ENCODE measurements at regions not wholly inside any gene's neighbourhood (a gene's known extent, or its start where the extent isn't known, plus 50 kb on each side); places are given as distances from the start of the nearest gene placed in this dataset.

- Histone ChIP-seq H3K27me3 (ENCODE audit: insufficient read depth, low read length) (peaks cover 24% of the 10 kb centered on the region), H3K9me3 (ENCODE audit: insufficient read depth, low read depth, low read length) (no peaks in the 10 kb centered on the region), H3K27ac (ENCODE audit: low read length) (no peak overlapping the region), H3K36me3 (ENCODE audit: insufficient read depth, low read depth, low read length) (no peaks in the 10 kb centered on the region), H3K4me1 (ENCODE audit: insufficient read depth, low read length) (peaks cover 10% of the 10 kb centered on the region), H3K9ac (ENCODE audit: low read depth, low read length) (no peak overlapping the region), H3K4me3 (ENCODE audit: low read length) (peak overlapping the region; percentile 58; the same call in 1 of the 2 replicates)
These were observed 93.8 kb upstream of the AKT3 start for GRCh38 chr1:243943671-243944428.

DNA sequence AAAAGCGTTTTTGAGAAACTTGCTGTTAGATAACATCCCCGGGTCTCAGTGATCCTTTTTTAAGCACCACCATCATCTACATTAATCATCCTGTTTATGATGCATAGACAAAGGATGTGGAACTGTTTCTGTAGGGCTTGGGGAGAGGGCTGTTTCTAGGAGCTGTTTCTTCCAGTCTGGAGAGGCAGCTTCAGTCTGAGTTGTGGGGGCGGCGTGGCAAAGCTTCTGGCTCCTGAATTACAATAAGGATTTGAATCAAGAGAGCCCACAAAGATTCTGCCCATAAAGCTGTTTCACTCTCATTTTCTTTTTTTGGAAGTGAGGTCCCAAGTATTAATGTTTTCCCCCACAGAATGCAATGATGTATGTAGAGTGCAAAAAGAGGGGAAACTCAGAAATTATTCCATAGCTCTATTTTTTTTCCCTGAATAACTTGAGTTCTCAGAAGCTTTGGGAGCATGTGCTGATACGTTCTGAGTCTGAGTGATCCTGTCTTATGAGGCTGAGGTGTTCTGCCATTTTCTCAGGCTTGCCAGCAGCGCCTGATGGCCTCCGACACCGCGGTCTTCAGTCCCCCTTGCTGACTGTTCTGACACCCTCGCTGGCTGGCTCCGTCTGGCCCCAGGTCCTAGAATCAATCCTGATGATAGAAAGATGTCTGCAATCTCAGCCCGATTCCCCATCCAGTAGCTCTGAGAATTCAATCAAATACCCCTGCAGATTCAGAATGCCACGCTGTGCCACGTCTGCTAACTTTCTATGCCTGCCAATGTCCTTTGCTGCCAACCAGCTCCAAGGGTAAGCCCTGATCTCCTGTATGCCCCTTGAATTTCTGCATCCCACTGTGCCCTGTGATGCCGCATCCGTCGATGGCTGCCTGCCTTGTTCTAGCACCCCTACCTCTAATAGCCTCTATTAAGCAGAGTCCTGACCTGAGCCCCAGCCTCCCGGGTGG is 92.4 kb upstream of the AKT3 start:
- Histone ChIP-seq H3K9me3 (ENCODE audit: insufficient read depth, low read depth, low read length) (no peaks in the 10 kb centered on the region), H3K27ac (ENCODE audit: low read length) (no peak overlapping the region), H3K4me3 (ENCODE audit: low read length) (no peak overlapping the region), H3K4me1 (ENCODE audit: insufficient read depth, low read length) (peaks cover 10% of the 10 kb centered on the region), H3K27me3 (ENCODE audit: insufficient read depth, low read length) (peaks cover 24% of the 10 kb centered on the region), H3K9ac (ENCODE audit: low read depth, low read length) (no peak overlapping the region), H3K36me3 (ENCODE audit: insufficient read depth, low read depth, low read length) (no peaks in the 10 kb centered on the region)

DNA sequence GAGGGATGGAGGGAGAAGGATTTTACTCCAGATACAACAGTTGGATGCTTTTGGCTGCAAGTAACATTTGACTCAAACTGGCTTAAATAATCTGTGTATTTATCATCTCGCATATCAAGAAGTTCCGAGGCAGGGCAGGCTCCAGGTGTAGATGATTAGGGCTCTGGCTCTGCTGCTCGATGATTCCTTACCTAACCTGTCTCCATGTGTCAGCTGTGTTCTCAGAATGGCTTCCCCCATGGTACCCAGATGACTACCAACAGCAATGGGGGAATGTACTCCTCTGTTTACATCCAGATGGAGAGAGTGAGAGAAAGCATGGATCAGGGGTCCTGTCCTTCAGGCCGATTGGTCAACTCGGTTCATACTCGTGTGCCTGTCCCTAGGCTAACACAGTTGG is 90.4 kb upstream of the AKT3 start:
- Histone ChIP-seq H3K36me3 (ENCODE audit: insufficient read depth, low read depth, low read length) (no peaks in the 10 kb centered on the region), H3K27me3 (ENCODE audit: insufficient read depth, low read length) (peaks cover 10% of the 10 kb centered on the region), H3K27ac (ENCODE audit: low read length) (no peak overlapping the region), H3K4me3 (ENCODE audit: low read length) (no peak overlapping the region), H3K4me1 (ENCODE audit: insufficient read depth, low read length) (peaks cover 6% of the 10 kb centered on the region; the same call in 1 of the 2 replicates), H3K9ac (ENCODE audit: low read depth, low read length) (no peak overlapping the region), H3K9me3 (ENCODE audit: insufficient read depth, low read depth, low read length) (no peaks in the 10 kb centered on the region)

DNA sequence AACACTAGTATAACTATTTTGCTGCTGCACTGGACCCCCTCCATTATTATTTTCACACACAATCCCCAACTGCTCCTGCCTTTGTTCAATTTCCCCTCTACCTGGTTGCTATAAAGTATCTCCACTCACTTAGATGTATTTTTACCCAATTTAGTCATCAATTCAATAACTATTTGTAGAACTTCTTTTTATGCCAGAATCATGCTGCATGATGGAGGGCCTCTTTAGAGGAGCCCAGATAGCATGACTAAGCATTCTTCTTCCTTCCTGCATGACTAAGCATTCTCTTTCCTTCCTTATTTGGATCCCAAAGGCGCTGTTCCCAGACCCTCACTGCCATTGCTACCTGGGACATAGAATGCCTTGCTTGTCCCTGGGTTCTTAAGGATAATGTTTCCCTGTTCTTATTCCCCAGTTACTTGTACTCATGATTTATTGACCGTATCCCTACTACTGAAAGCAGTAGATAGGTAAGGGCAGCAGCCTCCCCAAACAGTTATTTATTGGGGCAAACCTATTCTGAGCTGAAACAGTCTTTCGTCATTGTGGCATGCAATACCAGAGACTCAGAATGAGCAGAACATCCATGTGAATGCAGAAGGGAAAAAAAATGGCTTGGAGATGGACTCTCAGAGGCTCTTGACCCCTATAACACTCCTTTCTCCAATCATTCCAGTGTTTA is 89.3 kb upstream of the AKT3 start:
- no peak overlapping the region for H3K4me3 ChIP-seq (ENCODE audit: low read length)
- H3K27ac ChIP-seq (ENCODE audit: low read length), result no peak overlapping the region
- H3K4me1 ChIP-seq (ENCODE audit: insufficient read depth, low read length), result peaks cover 6% of the 10 kb centered on the region; the same call in 1 of the 2 replicates
- H3K27me3 ChIP-seq (ENCODE audit: insufficient read depth, low read length), result peaks cover 8% of the 10 kb centered on the region
- no peaks in the 10 kb centered on the region for H3K36me3 ChIP-seq (ENCODE audit: insufficient read depth, low read depth, low read length)
- H3K9me3 ChIP-seq (ENCODE audit: insufficient read depth, low read depth, low read length), result 0 out of 2 replicates have a peak, but pooled peaks cover 5% of the 10 kb centered on the region
- no peak overlapping the region for H3K9ac ChIP-seq (ENCODE audit: low read depth, low read length)

GRCh38 chr1:243938208-243938607 is 88.2 kb upstream of the AKT3 start:
- no peak overlapping the region for H3K4me3 ChIP-seq (ENCODE audit: low read length)
- H3K27me3 ChIP-seq (ENCODE audit: insufficient read depth, low read length), result no peaks in the 10 kb centered on the region
- 0 out of 2 replicates have a peak, but pooled peaks cover 5% of the 10 kb centered on the region for H3K9me3 ChIP-seq (ENCODE audit: insufficient read depth, low read depth, low read length)
- no peaks in the 10 kb centered on the region for H3K4me1 ChIP-seq (ENCODE audit: insufficient read depth, low read length)
- H3K9ac ChIP-seq (ENCODE audit: low read depth, low read length), result no peak overlapping the region
- H3K27ac ChIP-seq (ENCODE audit: low read length), result no peak overlapping the region
- H3K36me3 ChIP-seq (ENCODE audit: insufficient read depth, low read depth, low read length), result no peaks in the 10 kb centered on the region

- Histone ChIP-seq H3K27ac (ENCODE audit: low read length) (no peak overlapping the region), H3K9ac (ENCODE audit: low read depth, low read length) (no peak overlapping the region), H3K36me3 (ENCODE audit: insufficient read depth, low read depth, low read length) (no peaks in the 10 kb centered on the region), H3K4me1 (ENCODE audit: insufficient read depth, low read length) (peaks cover 2% of the 10 kb centered on the region; the same call in 1 of the 2 replicates), H3K9me3 (ENCODE audit: insufficient read depth, low read depth, low read length) (0 out of 2 replicates have a peak, but pooled peaks cover 5% of the 10 kb centered on the region), H3K4me3 (ENCODE audit: low read length) (no peak overlapping the region), H3K27me3 (ENCODE audit: insufficient read depth, low read length) (no peaks in the 10 kb centered on the region; the same call in 1 of the 2 replicates)
These were observed 83.5 kb upstream of the AKT3 start for GRCh38 chr1:243933495-243933894.

DNA sequence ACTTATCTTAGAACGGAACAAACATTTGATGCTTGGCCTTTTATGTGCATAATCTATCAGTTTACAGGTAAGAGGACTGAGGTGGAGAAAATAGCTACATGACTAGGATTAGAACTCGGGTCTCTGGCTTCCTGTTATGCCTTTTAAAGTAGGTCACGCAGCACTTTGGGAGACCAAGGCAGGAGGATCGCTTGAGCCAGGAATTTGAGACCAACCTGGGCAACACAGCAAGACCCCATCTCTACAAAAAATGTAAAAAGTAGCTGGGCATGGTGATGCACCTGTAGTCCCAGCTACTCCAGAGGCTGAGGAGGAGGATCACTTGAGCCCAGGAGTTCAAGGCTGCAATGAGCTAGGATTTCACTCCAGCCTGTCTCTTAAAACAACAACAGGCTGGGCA is 81.9 kb upstream of the AKT3 start:
- H3K4me3 ChIP-seq (ENCODE audit: low read length), result no peak overlapping the region
- no peaks in the 10 kb centered on the region; the same call in 1 of the 2 replicates for H3K27me3 ChIP-seq (ENCODE audit: insufficient read depth, low read length)
- H3K4me1 ChIP-seq (ENCODE audit: insufficient read depth, low read length), result peaks cover 7% of the 10 kb centered on the region; the same call in 1 of the 2 replicates
- 0 out of 2 replicates have a peak, but pooled peaks cover 5% of the 10 kb centered on the region for H3K9me3 ChIP-seq (ENCODE audit: insufficient read depth, low read depth, low read length)
- no peak overlapping the region for H3K9ac ChIP-seq (ENCODE audit: low read depth, low read length)
- H3K27ac ChIP-seq (ENCODE audit: low read length), result no peak overlapping the region
- H3K36me3 ChIP-seq (ENCODE audit: insufficient read depth, low read depth, low read length), result no peaks in the 10 kb centered on the region

DNA sequence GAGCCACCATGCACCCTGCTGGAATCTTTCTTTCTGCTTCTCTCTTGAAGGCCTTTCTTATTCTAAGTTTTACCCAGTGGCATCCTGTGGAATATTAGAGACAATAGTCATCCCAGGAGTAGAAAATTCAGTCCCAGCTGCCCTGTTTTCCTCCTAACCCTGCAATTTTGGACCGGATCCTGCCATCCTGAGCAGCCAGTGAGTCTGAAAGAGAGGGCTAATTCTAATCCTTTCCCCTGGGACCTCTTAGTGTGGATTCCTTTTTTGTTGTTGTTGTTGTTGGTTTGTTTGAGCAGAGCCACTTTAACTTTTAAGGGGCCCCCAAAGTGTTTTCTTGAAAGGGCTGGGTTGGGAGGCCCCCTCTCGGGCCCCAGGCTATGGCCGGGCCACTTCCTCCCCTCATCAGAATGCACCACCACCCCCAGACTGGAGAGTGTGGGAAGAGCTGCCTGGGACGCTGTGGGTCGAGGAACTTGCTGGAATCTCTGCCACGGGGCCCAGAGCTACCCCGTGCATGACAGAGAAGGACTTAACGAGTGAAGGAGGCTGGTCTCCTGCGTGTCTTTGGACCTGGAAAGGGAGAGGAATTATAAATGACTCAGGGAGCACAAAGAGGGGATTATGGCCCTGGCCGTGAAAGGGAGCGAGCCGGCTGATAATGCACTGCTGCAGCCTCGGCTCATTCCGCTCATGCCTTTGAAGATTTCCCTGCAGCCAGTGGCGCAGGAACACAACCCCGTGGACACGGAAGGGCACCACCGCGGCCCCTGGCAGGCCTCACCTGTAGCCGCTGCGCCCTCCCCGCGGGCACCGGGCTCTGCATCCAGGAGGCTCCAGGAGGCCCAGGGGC is 81.0 kb upstream of the AKT3 start:
- no peak overlapping the region for H3K27ac ChIP-seq (ENCODE audit: low read length)
- H3K4me1 ChIP-seq (ENCODE audit: insufficient read depth, low read length), result peaks cover 11% of the 10 kb centered on the region
- H3K9me3 ChIP-seq (ENCODE audit: insufficient read depth, low read depth, low read length), result 0 out of 2 replicates have a peak, but pooled peaks cover 5% of the 10 kb centered on the region
- peak overlapping the region; percentile 42; the same call in 1 of the 2 replicates for H3K9ac ChIP-seq (ENCODE audit: low read depth, low read length)
- no peaks in the 10 kb centered on the region; the same call in 1 of the 2 replicates for H3K27me3 ChIP-seq (ENCODE audit: insufficient read depth, low read length)
- peak overlapping the region; percentile 20; the same call in 1 of the 2 replicates for H3K4me3 ChIP-seq (ENCODE audit: low read length)
- no peaks in the 10 kb centered on the region for H3K36me3 ChIP-seq (ENCODE audit: insufficient read depth, low read depth, low read length)

DNA sequence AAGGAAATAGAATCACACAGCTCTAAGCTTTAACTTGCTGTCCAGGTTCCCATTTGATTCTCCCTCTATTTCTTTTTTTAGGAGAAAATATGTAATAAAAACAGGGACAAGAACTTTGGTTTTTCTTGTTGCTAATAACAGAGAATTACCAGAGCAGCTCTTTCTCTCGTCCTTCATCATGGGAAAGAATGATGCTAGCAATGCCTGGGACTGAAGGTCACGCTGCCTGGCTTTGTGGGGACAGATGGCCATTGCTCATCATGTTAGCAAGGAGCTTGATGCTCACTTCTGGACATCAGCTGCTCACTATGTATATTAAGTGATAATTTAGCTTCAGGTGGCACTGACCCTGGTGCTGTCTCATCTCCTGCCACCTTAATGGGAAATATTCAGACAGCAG is 77.3 kb upstream of the AKT3 start:
- Histone ChIP-seq H3K4me3 (ENCODE audit: low read length) (no peak overlapping the region), H3K27me3 (ENCODE audit: insufficient read depth, low read length) (no peaks in the 10 kb centered on the region; the same call in 1 of the 2 replicates), H3K4me1 (ENCODE audit: insufficient read depth, low read length) (peaks cover 23% of the 10 kb centered on the region), H3K36me3 (ENCODE audit: insufficient read depth, low read depth, low read length) (no peaks in the 10 kb centered on the region), H3K9ac (ENCODE audit: low read depth, low read length) (no peak overlapping the region), H3K27ac (ENCODE audit: low read length) (no peak overlapping the region), H3K9me3 (ENCODE audit: insufficient read depth, low read depth, low read length) (no peaks in the 10 kb centered on the region)

GRCh38 chr1:243926803-243927245 is 76.8 kb upstream of the AKT3 start:
- H3K9ac ChIP-seq (ENCODE audit: low read depth, low read length), result no peak overlapping the region
- no peak overlapping the region for H3K4me3 ChIP-seq (ENCODE audit: low read length)
- no peak overlapping the region for H3K27ac ChIP-seq (ENCODE audit: low read length)
- H3K27me3 ChIP-seq (ENCODE audit: insufficient read depth, low read length), result no peaks in the 10 kb centered on the region; the same call in 1 of the 2 replicates
- H3K36me3 ChIP-seq (ENCODE audit: insufficient read depth, low read depth, low read length), result no peaks in the 10 kb centered on the region
- no peaks in the 10 kb centered on the region for H3K9me3 ChIP-seq (ENCODE audit: insufficient read depth, low read depth, low read length)
- peaks cover 23% of the 10 kb centered on the region for H3K4me1 ChIP-seq (ENCODE audit: insufficient read depth, low read length)

Measured in iPS-20b (cell line).